ENCODE measurements at regions not wholly inside any gene's neighbourhood (a gene's known extent, or its start where the extent isn't known, plus 50 kb on each side); places are given as distances from the start of the nearest gene placed in this dataset.

DNA sequence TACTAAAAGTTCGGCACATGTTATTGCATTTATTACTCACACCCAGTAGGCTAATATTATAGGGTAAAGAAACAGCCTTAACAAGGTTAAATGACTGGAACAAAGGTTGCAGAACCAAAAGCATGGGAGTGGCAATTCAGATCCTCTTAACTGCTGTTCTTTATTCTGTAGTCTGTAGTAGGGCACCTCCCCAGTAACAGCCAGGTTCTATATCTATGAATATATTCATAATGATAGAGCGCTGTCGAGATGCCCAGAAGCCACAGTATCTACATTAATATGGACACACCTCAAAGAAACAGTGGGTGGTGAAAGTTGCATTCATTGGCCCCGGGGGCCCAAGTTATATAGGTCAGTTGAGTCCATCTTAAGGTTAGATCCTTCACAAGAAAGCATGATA lies 340.9 kb upstream of the THRB start:
- dilution Hi-C loops (cut with MboI; ENCODE audit: extremely low pct_ligation_motif_present, low sequenced_read_pairs): no loop called here
- FAIRE-seq (no peak), DNase-seq (ENCODE audit: low read depth, low spot score) (no peak)
- Histone ChIP-seq H2AFZ (ENCODE audit: control insufficient read depth, low read length) (no peak overlapping the region), H3K4me2 (ENCODE audit: control insufficient read depth, extremely low read depth, insufficient read depth, low read depth, low read length) (no peak overlapping the region), H3K27ac (ENCODE audit: control insufficient read depth, insufficient read depth, low read length) (no peak overlapping the region), H4K20me1 (ENCODE audit: control insufficient read depth, extremely low read depth, insufficient read depth, low read length) (no peaks in the 10 kb centered on the region), H3K36me3 (ENCODE audit: control insufficient read depth in 2 of 2, extremely low read depth in 1 of 2, insufficient read depth in 2 of 2, low read length in 2 of 2) (no peaks in the 10 kb centered on the region), H3K4me3 (ENCODE audit: control insufficient read depth in 2 of 3, extremely low read depth in 1 of 3, insufficient read depth in 2 of 3, low read depth in 1 of 3, low read length in 3 of 3) (no peak overlapping the region), H3K9me1 (ENCODE audit: control insufficient read depth, extremely low read depth, insufficient read depth, low read length) (no peaks in the 10 kb centered on the region), H3K9ac (ENCODE audit: control insufficient read depth, extremely low read depth, insufficient read depth, low read length) (no peak overlapping the region), H3K4me1 (ENCODE audit: control insufficient read depth, extremely low read depth, insufficient read depth, low read length) (no peaks in the 10 kb centered on the region), H3K9me3 (ENCODE audit: control insufficient read depth, low read depth, low read length) (no peaks in the 10 kb centered on the region), H3K79me2 (ENCODE audit: control insufficient read depth, insufficient read depth, low read length) (no peaks in the 10 kb centered on the region), H3K27me3 (ENCODE audit: control insufficient read depth, extremely low read depth, insufficient read depth, low read length) (peaks cover 5% of the 10 kb centered on the region)
- TF ChIP-seq, protein P1, sequence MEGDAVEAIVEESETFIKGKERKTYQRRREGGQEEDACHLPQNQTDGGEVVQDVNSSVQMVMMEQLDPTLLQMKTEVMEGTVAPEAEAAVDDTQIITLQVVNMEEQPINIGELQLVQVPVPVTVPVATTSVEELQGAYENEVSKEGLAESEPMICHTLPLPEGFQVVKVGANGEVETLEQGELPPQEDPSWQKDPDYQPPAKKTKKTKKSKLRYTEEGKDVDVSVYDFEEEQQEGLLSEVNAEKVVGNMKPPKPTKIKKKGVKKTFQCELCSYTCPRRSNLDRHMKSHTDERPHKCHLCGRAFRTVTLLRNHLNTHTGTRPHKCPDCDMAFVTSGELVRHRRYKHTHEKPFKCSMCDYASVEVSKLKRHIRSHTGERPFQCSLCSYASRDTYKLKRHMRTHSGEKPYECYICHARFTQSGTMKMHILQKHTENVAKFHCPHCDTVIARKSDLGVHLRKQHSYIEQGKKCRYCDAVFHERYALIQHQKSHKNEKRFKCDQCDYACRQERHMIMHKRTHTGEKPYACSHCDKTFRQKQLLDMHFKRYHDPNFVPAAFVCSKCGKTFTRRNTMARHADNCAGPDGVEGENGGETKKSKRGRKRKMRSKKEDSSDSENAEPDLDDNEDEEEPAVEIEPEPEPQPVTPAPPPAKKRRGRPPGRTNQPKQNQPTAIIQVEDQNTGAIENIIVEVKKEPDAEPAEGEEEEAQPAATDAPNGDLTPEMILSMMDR (optimal IDR thresholded peaks at IDR 0.05 in 1 of 3, IDR thresholded peaks at IDR 0.05 in 1 of 3, conservative IDR thresholded peaks at IDR 0.05 in 1 of 3; ENCODE audit: extremely low read depth in 1 of 3, insufficient read depth in 2 of 3, low read length in 3 of 3): no peak
- no peak for TF ChIP-seq EZH2 (IDR thresholded peaks at IDR 0.05; ENCODE audit: low read length)

DNA sequence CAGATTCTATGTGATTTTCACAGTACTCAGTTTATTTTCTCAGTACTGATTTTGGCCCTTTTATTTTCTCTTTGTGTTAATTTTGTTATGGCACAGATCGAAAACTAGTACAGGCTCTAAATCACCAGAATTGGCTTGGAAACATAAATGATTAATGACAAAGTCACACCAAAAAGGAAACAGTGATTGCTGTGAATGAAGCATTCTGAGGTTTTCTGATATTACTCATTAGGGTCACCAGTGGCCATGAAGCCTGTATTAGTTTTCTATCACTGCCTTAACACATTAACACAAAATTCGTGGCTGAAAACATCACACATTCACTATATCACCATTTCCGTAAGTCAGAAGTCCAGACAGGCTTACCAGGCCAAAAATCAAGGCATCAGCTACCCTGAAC lies 343.0 kb upstream of the THRB start:
- Histone ChIP-seq H3K4me2 (ENCODE audit: control insufficient read depth, extremely low read depth, insufficient read depth, low read depth, low read length) (no peak overlapping the region), H4K20me1 (ENCODE audit: control insufficient read depth, extremely low read depth, insufficient read depth, low read length) (no peaks in the 10 kb centered on the region), H3K79me2 (ENCODE audit: control insufficient read depth, insufficient read depth, low read length) (no peaks in the 10 kb centered on the region), H3K27ac (ENCODE audit: control insufficient read depth, insufficient read depth, low read length) (no peak overlapping the region), H3K9me3 (ENCODE audit: control insufficient read depth, low read depth, low read length) (no peaks in the 10 kb centered on the region), H3K27me3 (ENCODE audit: control insufficient read depth, extremely low read depth, insufficient read depth, low read length) (no peaks in the 10 kb centered on the region), H3K4me1 (ENCODE audit: control insufficient read depth, extremely low read depth, insufficient read depth, low read length) (no peaks in the 10 kb centered on the region), H3K4me3 (ENCODE audit: control insufficient read depth in 2 of 3, extremely low read depth in 1 of 3, insufficient read depth in 2 of 3, low read depth in 1 of 3, low read length in 3 of 3) (no peak overlapping the region), H3K9ac (ENCODE audit: control insufficient read depth, extremely low read depth, insufficient read depth, low read length) (no peak overlapping the region), H3K9me1 (ENCODE audit: control insufficient read depth, extremely low read depth, insufficient read depth, low read length) (no peaks in the 10 kb centered on the region), H3K36me3 (ENCODE audit: control insufficient read depth in 2 of 2, extremely low read depth in 1 of 2, insufficient read depth in 2 of 2, low read length in 2 of 2) (no peaks in the 10 kb centered on the region), H2AFZ (ENCODE audit: control insufficient read depth, low read length) (no peak overlapping the region)
- FAIRE-seq (no peak), DNase-seq (ENCODE audit: low read depth, low spot score) (no peak)
- TF ChIP-seq EZH2 (IDR thresholded peaks at IDR 0.05; ENCODE audit: low read length): no peak
- TF ChIP-seq, protein P1 (optimal IDR thresholded peaks at IDR 0.05 in 1 of 3, IDR thresholded peaks at IDR 0.05 in 1 of 3, conservative IDR thresholded peaks at IDR 0.05 in 1 of 3; ENCODE audit: extremely low read depth in 1 of 3, insufficient read depth in 2 of 3, low read length in 3 of 3): no peak
- dilution Hi-C loops (cut with MboI; ENCODE audit: extremely low pct_ligation_motif_present, low sequenced_read_pairs): no loop called here
